GM12873 (cell line): ENCODE measurements at regions not wholly inside any gene's neighbourhood (a gene's known extent, or its start where the extent isn't known, plus 50 kb on each side); places are given as distances from the start of the nearest gene placed in this dataset.

Source experiments
- TF ChIP-seq, protein P1 (sequence below): IDR thresholded peaks from 2 replicates; pipeline ENCODE4 v1.5.1; 2012; ENCODE audit warnings: low read depth, mild to moderate bottlenecking, moderate library complexity, low read length, control low read depth; ENCODE audit not compliant: insufficient read depth; ENCODE audit errors: missing control alignments

DNA sequence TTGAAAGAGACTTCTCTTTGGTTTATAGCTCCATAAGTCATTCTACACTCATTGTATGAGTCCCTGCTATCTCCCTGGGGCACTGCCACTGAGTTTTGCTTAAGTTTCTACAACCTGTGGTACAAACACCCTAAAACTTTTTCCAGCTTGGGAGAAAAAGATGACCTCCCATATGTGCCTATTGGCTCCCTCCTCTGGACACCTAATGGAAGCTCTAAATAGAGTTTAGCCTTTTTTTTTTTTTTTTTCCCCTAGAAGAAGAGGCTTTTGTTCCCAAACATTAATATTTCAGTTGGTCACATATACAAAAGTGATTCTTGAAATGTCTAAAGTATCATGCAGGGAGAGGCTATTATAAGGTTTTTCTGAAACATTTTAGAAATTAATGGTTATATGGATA is 547.2 kb upstream of the TMEFF2 start:
- TF ChIP-seq, protein P1, sequence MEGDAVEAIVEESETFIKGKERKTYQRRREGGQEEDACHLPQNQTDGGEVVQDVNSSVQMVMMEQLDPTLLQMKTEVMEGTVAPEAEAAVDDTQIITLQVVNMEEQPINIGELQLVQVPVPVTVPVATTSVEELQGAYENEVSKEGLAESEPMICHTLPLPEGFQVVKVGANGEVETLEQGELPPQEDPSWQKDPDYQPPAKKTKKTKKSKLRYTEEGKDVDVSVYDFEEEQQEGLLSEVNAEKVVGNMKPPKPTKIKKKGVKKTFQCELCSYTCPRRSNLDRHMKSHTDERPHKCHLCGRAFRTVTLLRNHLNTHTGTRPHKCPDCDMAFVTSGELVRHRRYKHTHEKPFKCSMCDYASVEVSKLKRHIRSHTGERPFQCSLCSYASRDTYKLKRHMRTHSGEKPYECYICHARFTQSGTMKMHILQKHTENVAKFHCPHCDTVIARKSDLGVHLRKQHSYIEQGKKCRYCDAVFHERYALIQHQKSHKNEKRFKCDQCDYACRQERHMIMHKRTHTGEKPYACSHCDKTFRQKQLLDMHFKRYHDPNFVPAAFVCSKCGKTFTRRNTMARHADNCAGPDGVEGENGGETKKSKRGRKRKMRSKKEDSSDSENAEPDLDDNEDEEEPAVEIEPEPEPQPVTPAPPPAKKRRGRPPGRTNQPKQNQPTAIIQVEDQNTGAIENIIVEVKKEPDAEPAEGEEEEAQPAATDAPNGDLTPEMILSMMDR: no peak

DNA sequence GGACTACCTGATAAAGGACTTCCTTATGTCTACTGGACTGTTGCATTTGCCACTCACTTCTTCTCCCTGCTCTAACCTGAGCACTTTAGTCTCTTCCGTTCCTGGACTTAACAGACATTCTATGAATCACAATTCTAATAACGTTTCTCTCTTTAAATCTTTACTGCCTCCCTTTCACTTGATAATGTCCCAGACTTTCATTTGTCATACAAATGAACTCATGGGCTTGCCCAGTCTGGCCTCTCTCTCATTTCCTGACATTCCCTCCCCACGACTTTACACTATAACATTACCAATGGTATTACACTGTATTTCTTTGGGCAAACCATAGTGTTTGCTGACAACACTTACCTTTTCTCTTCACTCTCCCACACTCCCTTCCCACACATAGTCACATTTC is 540.7 kb upstream of the TMEFF2 start:
- TF ChIP-seq, protein P1: no peak

DNA sequence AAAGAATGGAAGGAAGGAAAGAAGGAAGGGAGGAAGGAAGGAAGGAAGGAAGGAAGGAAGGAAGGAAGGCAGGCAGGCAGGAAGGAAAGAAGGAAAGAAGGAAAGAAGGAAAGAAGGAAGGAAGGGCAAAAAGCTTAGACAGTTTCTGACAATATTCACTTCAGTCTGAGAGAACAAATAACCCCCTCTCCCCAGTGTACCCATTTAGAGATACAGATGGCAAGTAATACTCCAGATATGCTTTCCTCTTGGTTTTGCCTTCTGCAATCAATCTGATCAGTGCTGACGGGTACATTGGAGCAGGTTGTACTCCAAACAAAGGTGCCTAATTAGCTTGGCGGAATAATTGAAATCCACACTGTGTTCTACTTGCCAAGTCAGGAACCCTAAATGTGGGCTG is 534.6 kb upstream of the TMEFF2 start:
- TF ChIP-seq, protein P1: no peak

DNA sequence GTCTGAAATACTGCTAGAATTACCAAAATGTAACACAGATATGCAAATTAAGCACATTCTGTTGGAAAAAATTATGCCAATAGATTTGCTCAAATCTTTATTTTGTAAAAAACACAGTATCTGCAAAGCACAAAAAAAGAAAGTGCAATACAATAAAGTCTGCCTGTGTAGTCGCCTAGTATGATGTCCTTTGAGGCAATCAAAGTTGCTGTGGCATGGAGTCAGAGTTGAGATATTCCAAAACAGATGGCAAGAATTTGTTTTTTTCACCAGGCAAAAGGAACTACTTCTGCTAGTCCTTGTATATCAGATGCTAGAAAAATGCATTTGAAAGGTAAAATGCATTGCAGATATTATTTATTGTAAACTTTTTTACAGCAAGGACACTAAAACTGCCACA is 531.3 kb upstream of the TMEFF2 start:
- TF ChIP-seq, protein P1: no peak

DNA sequence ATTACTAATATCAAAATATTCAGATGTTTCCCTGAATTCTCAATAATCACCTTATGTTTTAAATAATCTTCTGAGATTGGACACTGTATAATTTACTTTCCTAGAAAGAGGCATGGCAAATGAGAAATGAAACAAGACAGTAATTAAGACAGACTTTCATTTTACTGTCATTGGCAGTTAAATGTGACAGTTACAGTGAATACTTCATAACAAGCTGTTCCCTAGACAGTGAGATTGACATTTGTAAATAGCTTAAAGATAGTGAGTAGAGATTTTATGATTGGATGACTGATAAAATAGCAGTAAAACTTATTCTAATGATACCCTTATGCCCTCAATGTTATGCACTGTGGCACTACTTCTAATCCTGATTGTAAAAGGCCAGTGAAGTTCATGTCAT is 524.9 kb upstream of the TMEFF2 start:
- TF ChIP-seq, protein P1: no peak

DNA sequence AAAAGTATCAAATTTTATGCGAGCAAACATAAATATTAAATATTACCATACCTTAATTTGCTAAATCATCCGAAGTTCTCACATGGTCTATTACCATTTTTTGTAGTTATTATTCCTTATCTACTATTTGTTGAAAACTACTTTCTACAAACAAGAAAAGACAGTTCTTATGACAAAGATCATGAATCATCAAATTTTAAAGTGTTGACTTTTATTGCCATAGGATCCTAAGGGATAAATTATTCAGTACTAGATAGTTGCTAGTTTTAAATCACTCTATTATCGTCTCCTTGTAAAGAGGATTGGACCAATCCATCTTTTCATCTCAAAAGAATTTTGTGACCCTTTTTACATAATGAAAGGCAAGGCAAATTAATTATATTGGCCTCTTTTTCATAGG is 523.6 kb upstream of the TMEFF2 start:
- TF ChIP-seq, protein P1: no peak

DNA sequence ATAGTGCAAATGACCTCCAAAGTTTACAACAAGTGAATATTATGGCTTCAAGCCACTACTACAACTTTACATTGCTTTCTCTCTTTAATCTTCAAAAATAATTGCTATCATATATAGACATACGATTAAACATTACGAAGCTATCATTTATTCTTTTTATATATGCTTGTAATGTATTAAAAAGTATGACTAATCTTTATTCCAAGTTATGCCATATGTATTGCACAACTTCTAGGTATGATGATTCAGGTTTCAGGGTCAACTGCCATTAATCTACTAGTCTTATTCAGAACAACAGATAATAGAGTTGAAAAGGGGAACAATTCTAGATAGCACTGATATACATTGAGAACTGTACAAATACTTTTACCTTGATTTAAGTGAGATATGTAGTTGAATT is 506.2 kb upstream of the TMEFF2 start:
- TF ChIP-seq, protein P1: no peak
